ENCODE measurements at regions not wholly inside any gene's neighbourhood (a gene's known extent, or its start where the extent isn't known, plus 50 kb on each side); places are given as distances from the start of the nearest gene placed in this dataset.

DNA sequence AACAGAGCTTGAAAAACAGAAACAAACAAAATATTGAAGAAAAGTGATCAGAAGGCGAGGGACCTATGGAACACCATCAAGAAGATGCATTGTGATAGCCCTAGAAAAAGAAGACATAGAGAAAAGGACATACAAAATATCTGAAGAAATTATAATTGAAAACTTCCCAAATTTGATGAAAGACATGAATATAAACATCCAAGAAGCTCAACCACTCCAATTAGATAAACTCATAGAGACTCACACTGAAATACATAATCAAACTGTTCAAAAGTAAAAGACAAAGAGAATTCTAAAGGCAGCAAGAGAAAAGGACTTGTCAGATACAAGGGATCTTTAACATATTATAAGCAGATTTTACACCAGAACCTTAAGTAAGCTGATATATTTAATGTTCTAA lies 869.8 kb downstream of the PCDH18 start:
- H3K4me3 Mint-ChIP-seq, result no peak overlapping the region
- Histone ChIP-seq H3K9me3 (ENCODE audit: control extremely low read depth in 1 of 3, control insufficient read depth in 2 of 3, insufficient read depth in 1 of 3, low read length in 2 of 3) (no peaks in the 10 kb centered on the region), H3K9ac (ENCODE audit: low read length) (no peak overlapping the region), H4K20me1 (ENCODE audit: control insufficient read depth, insufficient read depth, low read length, poor library complexity, severe bottlenecking) (no peaks in the 10 kb centered on the region), H3K4me3 (ENCODE audit: control extremely low read depth in 1 of 5, extremely low read depth in 1 of 5, insufficient read depth in 1 of 5, low read depth in 2 of 5, low read length in 4 of 5) (no peak overlapping the region), H3K79me2 (ENCODE audit: control insufficient read depth, insufficient read depth, low read length) (no peaks in the 10 kb centered on the region), H3K36me3 (replicated peaks in 1 of 2; ENCODE audit: control extremely low read depth in 1 of 2, control insufficient read depth in 1 of 2, extremely low read depth in 1 of 2, insufficient read depth in 2 of 2, low read length in 1 of 2) (no peaks in the 10 kb centered on the region), H3K4me1 (ENCODE audit: control insufficient read depth in 2 of 2, insufficient read depth in 2 of 2, low read length in 2 of 2) (no peaks in the 10 kb centered on the region), H2AFZ (ENCODE audit: insufficient read depth, low read depth, low read length, poor library complexity, severe bottlenecking) (no peak overlapping the region), H3K27ac (ENCODE audit: low read length in 2 of 2) (no peak overlapping the region), H3K4me2 (replicated peaks; ENCODE audit: low read depth, low read length, poor library complexity, severe bottlenecking) (no peak overlapping the region), H3K27me3 (replicated peaks in 1 of 4; ENCODE audit: control extremely low read depth in 1 of 4, control insufficient read depth in 3 of 4, insufficient read depth in 4 of 4, low read length in 3 of 4) (no peaks in the 10 kb centered on the region)
- DNase-seq (no peak), ATAC-seq (ENCODE audit: low read depth) (no peak)
- TF ChIP-seq, protein P1, sequence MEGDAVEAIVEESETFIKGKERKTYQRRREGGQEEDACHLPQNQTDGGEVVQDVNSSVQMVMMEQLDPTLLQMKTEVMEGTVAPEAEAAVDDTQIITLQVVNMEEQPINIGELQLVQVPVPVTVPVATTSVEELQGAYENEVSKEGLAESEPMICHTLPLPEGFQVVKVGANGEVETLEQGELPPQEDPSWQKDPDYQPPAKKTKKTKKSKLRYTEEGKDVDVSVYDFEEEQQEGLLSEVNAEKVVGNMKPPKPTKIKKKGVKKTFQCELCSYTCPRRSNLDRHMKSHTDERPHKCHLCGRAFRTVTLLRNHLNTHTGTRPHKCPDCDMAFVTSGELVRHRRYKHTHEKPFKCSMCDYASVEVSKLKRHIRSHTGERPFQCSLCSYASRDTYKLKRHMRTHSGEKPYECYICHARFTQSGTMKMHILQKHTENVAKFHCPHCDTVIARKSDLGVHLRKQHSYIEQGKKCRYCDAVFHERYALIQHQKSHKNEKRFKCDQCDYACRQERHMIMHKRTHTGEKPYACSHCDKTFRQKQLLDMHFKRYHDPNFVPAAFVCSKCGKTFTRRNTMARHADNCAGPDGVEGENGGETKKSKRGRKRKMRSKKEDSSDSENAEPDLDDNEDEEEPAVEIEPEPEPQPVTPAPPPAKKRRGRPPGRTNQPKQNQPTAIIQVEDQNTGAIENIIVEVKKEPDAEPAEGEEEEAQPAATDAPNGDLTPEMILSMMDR (IDR thresholded peaks at IDR 0.05), result no peak
- no peak for TF ChIP-seq EZH2 (IDR thresholded peaks at IDR 0.05; ENCODE audit: borderline replicate concordance, insufficient read depth, low read depth, low read length, poor library complexity, severe bottlenecking)
- H3K4me1 Mint-ChIP-seq, result no peaks in the 10 kb centered on the region
- H3K27ac Mint-ChIP-seq, result no peak overlapping the region
- peaks cover 3% of the 10 kb centered on the region for H3K9me3 Mint-ChIP-seq (ENCODE audit: insufficient read depth)
- CTCF ChIA-PET, result no interaction called here
- no CpG with 5 or more reads among the region's 1 CpG for WGBS (ENCODE audit: insufficient coverage)
- intact Hi-C loops (cut with micrococcal nuclease), result no loop called here
- POLR2A ChIA-PET, result no interaction called here
- H3K27me3 Mint-ChIP-seq, result no peaks in the 10 kb centered on the region

DNA sequence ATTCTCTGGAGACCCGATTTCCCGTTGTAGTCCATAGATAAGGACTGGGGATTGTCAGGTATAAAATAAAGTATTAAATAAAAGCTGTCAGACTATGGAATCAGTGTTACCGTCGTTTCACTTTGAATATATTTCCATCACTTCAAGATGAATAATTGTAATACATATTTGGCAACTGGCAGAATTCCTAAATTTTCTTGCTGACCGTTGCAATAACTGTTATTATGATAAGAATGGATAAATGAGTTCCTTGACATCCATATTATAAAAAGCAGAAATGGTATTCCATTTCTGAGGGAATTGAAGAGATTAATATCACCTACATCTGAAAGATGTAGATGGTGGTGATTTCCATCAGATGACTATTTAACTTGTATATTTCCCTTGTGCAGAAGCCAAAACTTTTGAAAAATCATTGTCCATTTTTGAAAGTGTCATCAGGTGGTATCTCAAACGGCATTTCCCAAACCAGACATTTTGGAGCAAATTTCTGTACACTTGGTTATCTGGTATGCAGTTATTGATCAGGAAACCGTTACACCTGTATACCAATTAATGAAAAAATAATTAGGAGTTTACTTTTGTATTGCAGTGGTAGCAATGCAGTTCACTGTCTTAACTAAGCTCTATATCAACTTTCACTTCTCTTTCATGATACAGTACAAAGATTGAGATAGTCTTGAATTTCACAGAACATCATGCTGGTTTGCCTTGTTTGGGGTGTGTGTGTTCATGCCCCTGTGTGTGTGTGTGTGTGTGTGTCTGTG lies 878.5 kb downstream of the PCDH18 start:
- Mint-ChIP-seq H3K9me3 (ENCODE audit: insufficient read depth) (peaks cover 9% of the 10 kb centered on the region), H3K27me3 (no peaks in the 10 kb centered on the region), H3K4me1 (no peaks in the 10 kb centered on the region), H3K4me3 (no peak overlapping the region), H3K27ac (no peak overlapping the region)
- H3K27ac ChIP-seq (ENCODE audit: low read length in 2 of 2), result no peak overlapping the region
- intact Hi-C loops (cut with micrococcal nuclease), result no loop called here
- no peak overlapping the region for H3K9ac ChIP-seq (ENCODE audit: low read length)
- no peak for DNase-seq
- WGBS (ENCODE audit: insufficient coverage), result no CpG with 5 or more reads among the region's 7 CpGs
- no peaks in the 10 kb centered on the region for H3K79me2 ChIP-seq (ENCODE audit: control insufficient read depth, insufficient read depth, low read length)
- TF ChIP-seq EZH2 (IDR thresholded peaks at IDR 0.05; ENCODE audit: borderline replicate concordance, insufficient read depth, low read depth, low read length, poor library complexity, severe bottlenecking), result no peak
- TF ChIP-seq, protein P1 (IDR thresholded peaks at IDR 0.05), result no peak
- H3K4me1 ChIP-seq (ENCODE audit: control insufficient read depth in 2 of 2, insufficient read depth in 2 of 2, low read length in 2 of 2), result no peaks in the 10 kb centered on the region
- no peaks in the 10 kb centered on the region for H3K36me3 ChIP-seq (replicated peaks in 1 of 2; ENCODE audit: control extremely low read depth in 1 of 2, control insufficient read depth in 1 of 2, extremely low read depth in 1 of 2, insufficient read depth in 2 of 2, low read length in 1 of 2)
- no peak overlapping the region for H2AFZ ChIP-seq (ENCODE audit: insufficient read depth, low read depth, low read length, poor library complexity, severe bottlenecking)
- H3K4me3 ChIP-seq (ENCODE audit: control extremely low read depth in 1 of 5, extremely low read depth in 1 of 5, insufficient read depth in 1 of 5, low read depth in 2 of 5, low read length in 4 of 5), result no peak overlapping the region
- ATAC-seq (ENCODE audit: low read depth), result no peak
- H3K9me3 ChIP-seq (ENCODE audit: control extremely low read depth in 1 of 3, control insufficient read depth in 2 of 3, insufficient read depth in 1 of 3, low read length in 2 of 3), result no peaks in the 10 kb centered on the region
- no peaks in the 10 kb centered on the region for H4K20me1 ChIP-seq (ENCODE audit: control insufficient read depth, insufficient read depth, low read length, poor library complexity, severe bottlenecking)
- CTCF ChIA-PET, result no interaction called here
- no peaks in the 10 kb centered on the region for H3K27me3 ChIP-seq (replicated peaks in 1 of 4; ENCODE audit: control extremely low read depth in 1 of 4, control insufficient read depth in 3 of 4, insufficient read depth in 4 of 4, low read length in 3 of 4)
- POLR2A ChIA-PET, result no interaction called here
- H3K4me2 ChIP-seq (replicated peaks; ENCODE audit: low read depth, low read length, poor library complexity, severe bottlenecking), result no peak overlapping the region
